Panc1 (cell line): ENCODE measurements at regions not wholly inside any gene's neighbourhood (a gene's known extent, or its start where the extent isn't known, plus 50 kb on each side); places are given as distances from the start of the nearest gene placed in this dataset.
"Not testable (repeated sequence)": the region's sequence is repeated elsewhere in the genome, so short reads cannot be mapped to it uniquely, and the experiment has no call there.

Experiments used
- ATAC-seq: fragments of 200-7000 bp; cut with Tn5 transposase; 2 replicates; pipeline ENCODE4 v1.9.1; 2020; ENCODE audit warnings: mild to moderate bottlenecking, moderate library complexity
- BruUV-seq: library from RNA; stranded (reverse); fragments of 400-500 nt; replicated peaks from 2 replicates; lab custom pipeline; 2021; lab: Mats Ljungman, UMichigan
- CTCF ChIA-PET: fragments of 300-600 bp; sonication (Branson Sonifier 250); formaldehyde crosslinking; loops from one replicate; lab custom pipeline; 2022; ENCODE audit warnings: antibody characterized with exemption; lab: Charles Lee
- POLR2A ChIA-PET: fragments of 300-600 bp; sonication (Branson Sonifier 250); formaldehyde crosslinking; loops from one replicate; lab custom pipeline; 2022; ENCODE audit warnings: antibody characterized with exemption; lab: Charles Lee
- DNase-seq: peaks from one replicate; pipeline ENCODE4 v3.0.0-alpha.2; 2010; ENCODE audit warnings: low read depth, low spot score
- H3K27ac ChIP-seq: 2 replicates; pipeline ENCODE4 v1.5.1; 2011; ENCODE audit warnings: mild to moderate bottlenecking, low read length, inconsistent platforms
- H3K27me3 ChIP-seq: fragments of 200-500 bp; sonication (Bioruptor generic); 2 replicates; pipeline ENCODE4 v1.6.0; 2014; ENCODE audit warnings: low read length, inconsistent platforms; ENCODE audit not compliant: control insufficient read depth, insufficient read depth
- H3K36me3 ChIP-seq: fragments of 200-500 bp; sonication (Bioruptor generic); 2 replicates; pipeline ENCODE4 v1.5.1; 2014; ENCODE audit warnings: inconsistent platforms, mild to moderate bottlenecking, low read length, moderate library complexity; ENCODE audit not compliant: control insufficient read depth, insufficient read depth
- H3K4me1 ChIP-seq: 2 replicates; pipeline ENCODE4 v1.5.1; 2011; ENCODE audit warnings: inconsistent platforms, mild to moderate bottlenecking, low read length, moderate library complexity; ENCODE audit not compliant: control insufficient read depth, insufficient read depth
- H3K4me3 ChIP-seq, 2 experiments: 2 replicates each; pipeline ENCODE4 v1.5.1; 2011 to 2012; ENCODE audit warnings: low read depth in 2 of 2, low read length in 2 of 2, mild to moderate bottlenecking in 2 of 2, inconsistent platforms in 1 of 2, moderate library complexity in 1 of 2
- H3K9me3 ChIP-seq: fragments of 200-500 bp; sonication (Bioruptor generic); 2 replicates; pipeline ENCODE4 v1.5.1; 2014; ENCODE audit warnings: low read depth, mild to moderate bottlenecking, inconsistent platforms, low read length, moderate library complexity; ENCODE audit not compliant: control insufficient read depth, insufficient read depth
- POLR2AphosphoS5 ChIP-seq: IDR thresholded peaks from 2 replicates; pipeline ENCODE4 v1.6.1; 2012; ENCODE audit warnings: mild to moderate bottlenecking, low read depth, low read length, moderate library complexity
- REST ChIP-seq, 2 experiments: IDR thresholded peaks; 2 replicates each; pipeline ENCODE4 v1.6.1; 2011 to 2012; ENCODE audit warnings: low read depth in 2 of 2, control low read depth in 1 of 2, low read length in 1 of 2, mild to moderate bottlenecking in 1 of 2, moderate library complexity in 1 of 2; ENCODE audit not compliant: insufficient read depth in 1 of 2
- SIN3A ChIP-seq: IDR thresholded peaks from 2 replicates; pipeline ENCODE4 v1.6.1; 2012; ENCODE audit warnings: low read depth, mild to moderate bottlenecking, low read length, moderate library complexity, borderline replicate concordance; ENCODE audit not compliant: insufficient read depth
- TCF7L2 ChIP-seq: IDR thresholded peaks from 2 replicates; pipeline ENCODE4 v1.6.1; 2011; ENCODE audit warnings: mild to moderate bottlenecking, low read depth, low read length, inconsistent platforms
- in situ Hi-C: cut with HindIII; loops from 2 replicates; pipeline ENCODE4 v1.10.0; 2016; ENCODE audit warnings: low sequenced_read_pairs, low pct_unique_long_range_greater_than_20kb
- intact Hi-C: fragments of 100-400 bp; cut with micrococcal nuclease; formaldehyde crosslinking; loops from one replicate; pipeline ENCODE4 v1.10.0; 2022; ENCODE audit not compliant: unreplicated experiment
- TF ChIP-seq, protein P1 (sequence below): fragments of 450-650 bp; IDR thresholded peaks from 2 replicates; pipeline ENCODE4 v1.5.1; 2017; ENCODE audit warnings: mild to moderate bottlenecking

DNA sequence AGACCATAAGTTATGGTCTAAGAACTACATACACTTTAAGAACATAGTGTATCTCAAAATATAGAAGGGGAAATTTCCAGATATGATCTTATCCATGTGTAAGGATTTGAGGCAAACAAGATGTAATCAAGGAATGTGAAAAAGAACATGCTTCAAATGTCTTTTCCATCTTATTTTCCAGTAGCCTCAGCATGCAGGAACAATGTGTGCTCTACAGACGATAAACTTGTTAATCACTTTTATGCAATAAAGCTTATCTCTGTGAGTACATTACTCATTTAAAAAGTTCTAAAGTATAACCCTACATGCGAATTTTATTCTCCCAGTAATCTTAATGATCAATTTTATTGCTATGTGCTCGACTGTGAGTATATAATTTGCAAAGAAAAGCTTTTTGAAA, 185.2 kb downstream of the ALDH8A1 start:
- no peak for TF ChIP-seq POLR2AphosphoS5
- TF ChIP-seq SIN3A = no peak
- TF ChIP-seq, protein P1, sequence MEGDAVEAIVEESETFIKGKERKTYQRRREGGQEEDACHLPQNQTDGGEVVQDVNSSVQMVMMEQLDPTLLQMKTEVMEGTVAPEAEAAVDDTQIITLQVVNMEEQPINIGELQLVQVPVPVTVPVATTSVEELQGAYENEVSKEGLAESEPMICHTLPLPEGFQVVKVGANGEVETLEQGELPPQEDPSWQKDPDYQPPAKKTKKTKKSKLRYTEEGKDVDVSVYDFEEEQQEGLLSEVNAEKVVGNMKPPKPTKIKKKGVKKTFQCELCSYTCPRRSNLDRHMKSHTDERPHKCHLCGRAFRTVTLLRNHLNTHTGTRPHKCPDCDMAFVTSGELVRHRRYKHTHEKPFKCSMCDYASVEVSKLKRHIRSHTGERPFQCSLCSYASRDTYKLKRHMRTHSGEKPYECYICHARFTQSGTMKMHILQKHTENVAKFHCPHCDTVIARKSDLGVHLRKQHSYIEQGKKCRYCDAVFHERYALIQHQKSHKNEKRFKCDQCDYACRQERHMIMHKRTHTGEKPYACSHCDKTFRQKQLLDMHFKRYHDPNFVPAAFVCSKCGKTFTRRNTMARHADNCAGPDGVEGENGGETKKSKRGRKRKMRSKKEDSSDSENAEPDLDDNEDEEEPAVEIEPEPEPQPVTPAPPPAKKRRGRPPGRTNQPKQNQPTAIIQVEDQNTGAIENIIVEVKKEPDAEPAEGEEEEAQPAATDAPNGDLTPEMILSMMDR = no peak
- TF ChIP-seq TCF7L2 = no peak
- TF ChIP-seq REST (IDR thresholded peaks at IDR 0.05; ENCODE audit: insufficient read depth in 1 of 2, low read depth in 2 of 2, low read length in 1 of 2) = no peak
- POLR2A ChIA-PET = interaction anchor here (0.6 kb wide), 1 partner anchor 44 kb away, joined by 3 read pairs; no protein-coding TSS in a partner anchor

DNA sequence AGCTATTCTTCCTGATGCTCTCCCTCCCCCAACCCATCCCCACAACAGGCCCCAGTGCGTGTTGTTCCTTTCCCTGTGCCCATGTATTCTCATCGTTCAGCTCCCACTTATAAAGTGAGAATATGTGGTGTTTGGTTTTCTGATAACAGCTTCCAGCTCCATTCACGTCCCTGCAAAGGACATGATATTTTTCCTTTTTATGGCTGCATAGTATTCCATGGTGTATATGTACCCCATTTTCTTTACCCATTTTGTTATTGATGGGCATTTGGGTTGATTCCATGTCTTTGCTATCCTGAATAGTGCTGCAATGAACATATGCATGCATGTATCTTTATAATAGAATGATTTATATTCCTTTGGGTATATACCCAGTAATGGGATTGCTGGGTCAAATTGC, 186.3 kb downstream of the ALDH8A1 start:
- H3K4me3 ChIP-seq, H3K36me3 ChIP-seq, in situ Hi-C loops, intact Hi-C loops, H3K4me1 ChIP-seq, H3K27me3 ChIP-seq, H3K27ac ChIP-seq, H3K9me3 ChIP-seq, DNase-seq, CTCF ChIA-PET, POLR2A ChIA-PET, ATAC-seq, BruUV-seq: not testable (repeated sequence)

More for the DNA sequence above, 185.2 kb downstream of the ALDH8A1 start:
- CTCF ChIA-PET = no interaction called here
- Histone ChIP-seq H3K36me3 (no peaks in the 10 kb centered on the region), H3K4me1 (no peaks in the 10 kb centered on the region), H3K27ac (no peak overlapping the region), H3K27me3 (0 out of 2 replicates have a peak, but pooled peaks cover 2% of the 10 kb centered on the region), H3K9me3 (no peaks in the 10 kb centered on the region), H3K4me3 (no peak overlapping the region)
- intact Hi-C loops = no loop called here
- ATAC-seq (no peak), DNase-seq (no peak)
- BruUV-seq = no TSS peak
- in situ Hi-C loops = no loop called here

- TF ChIP-seq TCF7L2 (no peak), POLR2AphosphoS5 (no peak), REST (IDR thresholded peaks at IDR 0.05; ENCODE audit: insufficient read depth in 1 of 2, low read depth in 2 of 2, low read length in 1 of 2) (no peak), SIN3A (no peak)
- TF ChIP-seq, protein P1 = no peak
- Histone ChIP-seq H3K27me3 (no peaks in the 10 kb centered on the region), H3K4me3 (no peak overlapping the region), H3K27ac (no peak overlapping the region), H3K9me3 (no peaks in the 10 kb centered on the region), H3K36me3 (no peaks in the 10 kb centered on the region), H3K4me1 (no peaks in the 10 kb centered on the region)
- in situ Hi-C loops = no loop called here
- POLR2A ChIA-PET = no interaction called here
- BruUV-seq = no TSS peak
- DNase-seq = no peak
- CTCF ChIA-PET = no interaction called here
- intact Hi-C loops = no loop called here
- ATAC-seq = no peak
Observed at GRCh38 chr6:134758621-134759020, 191.3 kb downstream of the ALDH8A1 start.
